Sigmoid colon (tissue), 4 donors: ENCODE measurements at regions not wholly inside any gene's neighbourhood (a gene's known extent, or its start where the extent isn't known, plus 50 kb on each side); places are given as distances from the start of the nearest gene placed in this dataset.

Experiments used
- POLR2A ChIP-seq, 2 donors: fragments of 450-650 bp; IDR thresholded peaks; one replicate each; pipeline ENCODE4 v1.6.1; 2016; ENCODE audit warnings: antibody characterized with exemption in 2 of 2, mild to moderate bottlenecking in 2 of 2, moderate library complexity in 2 of 2
- POLR2AphosphoS5 ChIP-seq, 4 donors: sonication (generic); formaldehyde crosslinking; IDR thresholded peaks; one replicate each; pipeline ENCODE4 v1.6.1; 2017; ENCODE audit warnings: antibody characterized with exemption in 4 of 4
- TF ChIP-seq, protein P1 (sequence below), 4 experiments: fragments of 450-650 bp in 3 of 4; fragments of 200-600 bp in 1 of 4; IDR thresholded peaks; one replicate each; pipeline ENCODE4 v1.5.1; 2016 to 2019; ENCODE audit warnings: antibody characterized with exemption in 4 of 4, mild to moderate bottlenecking in 3 of 4, moderate library complexity in 2 of 4

DNA sequence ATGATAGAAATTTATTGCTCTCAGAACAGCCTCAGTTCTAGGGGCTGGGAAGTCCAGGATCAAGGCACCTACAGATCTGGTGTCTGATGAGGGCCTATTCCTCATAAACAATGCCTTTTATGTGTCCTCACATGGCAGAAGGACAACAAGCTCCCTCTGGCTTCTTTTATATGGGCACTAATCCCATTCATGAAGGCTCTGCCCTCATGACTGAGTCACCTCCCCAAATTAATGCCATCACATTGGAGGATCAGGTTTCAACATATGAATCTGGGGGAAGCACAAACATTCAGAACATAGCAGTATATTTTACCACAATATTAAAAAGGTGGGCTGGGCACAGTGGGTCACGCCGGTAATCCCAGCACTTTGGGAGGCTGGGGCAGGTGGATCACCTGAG lies 58.5 kb upstream of the CCN6 start:
- TF ChIP-seq POLR2A (IDR thresholded peaks at IDR 0.05): no peak
- TF ChIP-seq POLR2AphosphoS5 (IDR thresholded peaks at IDR 0.05): no peak
- TF ChIP-seq, protein P1, sequence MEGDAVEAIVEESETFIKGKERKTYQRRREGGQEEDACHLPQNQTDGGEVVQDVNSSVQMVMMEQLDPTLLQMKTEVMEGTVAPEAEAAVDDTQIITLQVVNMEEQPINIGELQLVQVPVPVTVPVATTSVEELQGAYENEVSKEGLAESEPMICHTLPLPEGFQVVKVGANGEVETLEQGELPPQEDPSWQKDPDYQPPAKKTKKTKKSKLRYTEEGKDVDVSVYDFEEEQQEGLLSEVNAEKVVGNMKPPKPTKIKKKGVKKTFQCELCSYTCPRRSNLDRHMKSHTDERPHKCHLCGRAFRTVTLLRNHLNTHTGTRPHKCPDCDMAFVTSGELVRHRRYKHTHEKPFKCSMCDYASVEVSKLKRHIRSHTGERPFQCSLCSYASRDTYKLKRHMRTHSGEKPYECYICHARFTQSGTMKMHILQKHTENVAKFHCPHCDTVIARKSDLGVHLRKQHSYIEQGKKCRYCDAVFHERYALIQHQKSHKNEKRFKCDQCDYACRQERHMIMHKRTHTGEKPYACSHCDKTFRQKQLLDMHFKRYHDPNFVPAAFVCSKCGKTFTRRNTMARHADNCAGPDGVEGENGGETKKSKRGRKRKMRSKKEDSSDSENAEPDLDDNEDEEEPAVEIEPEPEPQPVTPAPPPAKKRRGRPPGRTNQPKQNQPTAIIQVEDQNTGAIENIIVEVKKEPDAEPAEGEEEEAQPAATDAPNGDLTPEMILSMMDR (IDR thresholded peaks at IDR 0.05): no peak
